NCI-H446 treated with DMSO at 0.1 percent for 48 hours (cell line): ENCODE measurements at regions not wholly inside any gene's neighbourhood (a gene's known extent, or its start where the extent isn't known, plus 50 kb on each side); places are given as distances from the start of the nearest gene placed in this dataset.
"Not testable (repeated sequence)": the region's sequence is repeated elsewhere in the genome, so short reads cannot be mapped to it uniquely, and the experiment has no call there.

Source experiments
- DNase-seq: peaks from one replicate; lab custom pipeline; 2025; lab: John Stamatoyannopoulos, UW

GRCh38 chr16:64356267-64356666 lies 765.6 kb downstream of the CDH11 start:
- no peak for DNase-seq

DNA sequence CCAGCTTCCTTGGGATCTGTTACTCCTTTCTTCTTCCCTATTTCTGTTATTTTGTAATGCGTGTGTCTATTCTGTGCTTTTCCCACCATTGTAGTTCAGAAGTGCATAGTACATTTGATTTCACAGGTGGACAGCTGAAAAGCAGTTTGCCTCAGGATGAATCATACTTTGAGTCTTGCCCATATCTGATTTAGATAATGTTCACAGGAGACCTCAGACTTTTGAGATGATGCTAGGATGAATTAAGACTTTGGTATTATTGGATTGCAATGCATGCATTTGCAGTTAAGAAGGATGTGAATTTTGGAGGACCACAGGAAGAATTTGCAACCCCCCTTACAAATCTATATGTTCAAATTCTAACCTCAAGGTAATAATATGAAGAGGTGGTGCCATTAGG lies 769.6 kb downstream of the CDH11 start:
- no peak for DNase-seq

DNA sequence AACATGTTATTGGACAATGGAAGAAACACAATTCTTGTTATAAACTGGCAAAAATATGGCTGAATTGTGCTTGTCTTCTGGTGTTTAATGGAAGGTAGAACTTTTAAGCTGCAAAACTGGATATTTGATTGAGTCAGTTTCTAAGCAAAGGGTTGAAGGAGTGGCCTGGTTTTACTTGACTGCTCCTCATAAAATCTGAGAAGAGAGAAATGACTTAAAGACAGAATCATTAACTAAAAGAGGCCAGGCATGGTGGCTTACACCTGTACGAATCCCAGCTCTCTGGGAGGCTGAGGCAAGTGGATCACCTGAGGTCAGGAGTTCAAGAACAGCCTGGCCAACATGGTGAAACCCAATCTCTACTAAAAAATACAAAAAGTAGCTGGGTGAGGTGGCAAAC lies 770.7 kb downstream of the CDH11 start:
- no peak for DNase-seq

GRCh38 chr16:64346080-64346479 lies 775.8 kb downstream of the CDH11 start:
- DNase-seq = no peak

GRCh38 chr16:64345142-64345541 lies 776.7 kb downstream of the CDH11 start:
- DNase-seq = no peak

DNA sequence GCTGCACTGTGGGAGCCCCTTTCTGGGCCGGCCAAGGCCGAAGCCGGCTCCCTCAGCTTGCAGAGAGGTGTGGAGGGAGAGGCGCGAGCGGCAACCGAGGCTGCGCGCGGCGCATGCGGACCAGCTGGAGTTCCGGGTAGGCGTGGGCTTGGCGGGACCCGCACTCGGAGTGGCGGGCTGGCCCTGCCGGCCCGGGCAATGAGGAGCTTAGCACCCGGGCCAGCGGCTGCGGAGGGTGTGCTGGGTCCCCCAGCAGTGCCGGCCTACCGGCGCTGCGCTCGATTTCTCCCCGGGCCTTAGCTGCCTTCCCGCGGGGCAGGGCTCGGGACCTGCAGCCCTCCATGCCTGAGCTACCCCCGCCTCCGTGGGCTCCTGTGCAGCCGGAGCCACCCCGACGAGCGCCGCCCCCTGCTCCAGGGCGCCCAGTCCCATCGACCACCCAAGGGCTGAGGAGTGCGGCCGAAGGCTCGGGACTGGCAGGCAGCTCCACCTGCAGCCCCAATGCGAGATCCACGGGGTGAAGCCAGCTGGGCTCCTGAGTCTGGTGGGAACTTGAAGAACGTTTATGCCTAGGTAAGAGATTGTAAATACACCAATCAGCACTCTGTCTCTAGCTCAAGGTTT lies 777.9 kb downstream of the CDH11 start:
- DNase-seq = not testable (repeated sequence)

DNA sequence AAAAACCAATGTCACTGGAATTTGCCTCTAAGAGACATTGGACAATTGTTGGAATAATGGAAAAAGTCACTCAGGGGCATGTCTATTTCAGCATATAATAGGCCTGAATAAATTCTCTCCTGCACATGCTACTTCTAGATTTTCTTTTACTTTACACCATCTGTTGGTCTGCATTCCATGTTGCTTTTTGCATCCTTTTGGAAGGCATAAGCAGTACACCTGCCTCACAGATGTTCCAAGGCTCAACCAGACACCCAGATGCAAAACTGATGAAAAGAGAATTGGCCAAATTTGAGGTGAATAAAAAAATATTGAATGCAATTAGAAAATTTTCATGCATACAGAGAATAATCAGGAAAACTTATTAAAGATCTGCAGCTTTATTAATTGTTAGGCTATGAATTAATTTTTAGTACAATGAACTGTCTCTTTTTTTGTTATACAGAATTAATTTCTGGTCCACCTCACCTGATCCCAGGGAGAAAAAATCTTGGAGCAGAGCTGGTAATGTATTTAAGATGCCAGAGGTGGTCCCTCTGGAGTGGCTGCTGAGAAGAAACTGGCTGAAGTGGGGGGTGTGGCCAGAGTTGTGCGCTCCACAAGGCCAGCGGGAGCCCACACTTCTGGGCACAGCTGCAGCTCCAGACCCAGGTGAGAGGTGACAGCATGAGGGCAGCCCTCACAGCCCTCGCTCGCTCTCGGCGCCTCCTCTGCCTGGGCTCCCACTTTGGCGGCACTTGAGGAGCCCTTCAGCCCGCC lies 778.6 kb downstream of the CDH11 start:
- DNase-seq = no peak

- DNase-seq = not testable (repeated sequence)
Observed at GRCh38 chr16:64341336-64341735, 780.5 kb downstream of the CDH11 start.

DNA sequence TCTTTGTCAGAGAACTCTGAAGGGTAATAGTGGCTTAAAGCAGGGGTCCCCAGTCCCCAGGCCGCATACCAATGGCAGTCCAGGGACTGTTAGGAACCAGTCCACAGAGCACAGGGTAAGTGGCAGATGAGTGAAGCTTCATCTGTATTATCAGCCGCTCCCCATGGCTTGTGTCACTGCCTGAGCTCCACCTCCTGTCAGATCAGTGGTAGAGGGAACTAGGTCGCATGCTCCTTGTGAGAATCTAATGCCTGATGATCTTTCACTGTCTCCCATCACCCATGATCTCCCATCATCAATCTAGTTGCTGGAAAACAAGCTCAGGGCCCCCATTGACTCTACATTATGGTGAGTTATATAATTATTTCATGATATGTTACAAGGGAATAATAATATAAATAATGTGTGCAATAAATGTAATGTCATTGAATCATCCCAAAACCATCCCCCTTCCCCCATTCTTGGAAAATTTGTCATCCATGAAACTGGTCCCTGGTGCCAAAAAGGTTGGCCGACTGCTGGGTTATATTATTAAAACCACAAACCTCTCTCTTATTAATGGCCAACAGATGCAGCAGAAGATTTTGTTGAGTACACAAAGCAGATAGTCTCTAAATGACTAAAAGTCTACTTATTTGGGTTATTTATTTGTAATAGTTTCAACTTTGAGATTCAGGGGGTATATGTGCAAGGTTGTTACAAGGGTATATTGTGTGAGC lies 782.7 kb downstream of the CDH11 start:
- DNase-seq = no peak

DNA sequence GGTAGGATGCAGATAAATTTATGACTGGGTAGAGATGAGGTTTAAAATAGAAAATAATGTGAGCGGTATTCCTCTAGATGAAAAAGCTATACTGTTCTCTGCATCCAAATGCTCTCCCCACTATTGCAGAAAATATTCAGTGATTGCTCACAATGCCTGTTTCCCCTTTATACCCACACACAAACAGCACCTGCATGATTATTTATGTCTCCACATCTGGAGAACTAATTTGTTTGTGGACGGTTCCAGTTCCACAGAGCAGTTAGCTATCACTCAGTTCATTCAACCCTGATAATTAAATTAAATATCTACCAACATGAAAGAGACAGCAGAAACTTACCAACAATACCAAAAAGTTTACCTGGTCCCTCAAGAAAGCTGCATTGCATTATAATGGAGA lies 800.0 kb downstream of the CDH11 start:
- DNase-seq = no peak

GRCh38 chr16:64321066-64321465 lies 800.8 kb downstream of the CDH11 start:
- DNase-seq = no peak

DNA sequence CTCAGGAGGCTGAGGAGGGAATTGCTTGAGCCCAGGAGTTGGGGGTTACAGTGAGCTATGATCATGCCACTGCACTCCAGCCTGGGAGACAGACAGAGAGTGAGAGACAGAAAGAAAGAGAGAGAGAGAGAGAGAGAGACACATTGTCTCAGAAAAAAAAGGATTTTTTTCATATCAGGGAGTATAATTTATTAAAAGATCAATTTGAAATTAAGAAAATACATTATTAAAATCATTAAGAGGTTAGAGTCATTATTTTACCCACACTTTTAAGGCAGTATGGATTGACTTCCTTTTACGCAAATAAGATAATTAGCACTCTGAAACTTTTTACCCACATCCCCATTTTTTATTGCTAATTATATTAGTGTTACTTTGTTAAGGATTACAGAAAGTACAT lies 804.3 kb downstream of the CDH11 start:
- DNase-seq = no peak

DNA sequence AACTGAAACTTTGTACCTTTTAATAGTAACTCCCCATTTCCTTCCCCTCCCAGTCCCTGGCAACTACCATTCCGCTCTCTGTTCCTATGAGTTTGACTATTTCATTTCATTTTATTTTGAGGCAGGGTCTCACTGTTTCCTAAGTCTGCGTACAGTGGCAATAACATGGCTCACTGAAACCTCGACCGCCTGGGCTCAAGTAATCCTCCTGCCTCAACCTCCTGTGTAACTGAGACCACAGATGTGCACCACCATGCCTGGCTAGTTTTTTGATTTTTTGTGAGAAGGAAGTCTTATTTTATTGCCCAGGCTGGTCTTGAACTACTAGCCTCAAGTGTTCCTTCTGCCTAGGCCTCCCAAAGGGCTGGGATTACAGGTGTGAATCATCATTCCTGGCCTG lies 808.1 kb downstream of the CDH11 start:
- DNase-seq = no peak

DNA sequence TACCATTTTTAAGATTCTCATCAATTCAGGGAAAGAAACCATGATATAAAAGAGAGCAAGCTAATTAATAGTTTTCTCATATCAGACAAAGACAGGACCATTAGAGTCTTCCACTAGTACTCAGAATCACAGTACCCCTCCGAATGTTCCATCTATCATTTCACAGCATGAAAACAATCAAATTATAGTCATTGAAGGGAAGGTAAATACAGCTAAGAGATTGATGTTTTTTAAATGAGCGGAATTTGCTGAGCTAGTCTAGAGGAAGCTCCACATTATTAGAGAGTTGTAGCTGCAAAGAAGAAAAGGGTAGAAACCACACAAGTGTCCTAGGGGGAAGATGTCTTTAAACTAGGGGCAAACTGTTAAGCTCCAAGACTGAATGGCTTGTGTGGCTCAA lies 808.9 kb downstream of the CDH11 start:
- no peak for DNase-seq

- no peak for DNase-seq
Observed at GRCh38 chr16:64312292-64312691, 809.6 kb downstream of the CDH11 start.

DNA sequence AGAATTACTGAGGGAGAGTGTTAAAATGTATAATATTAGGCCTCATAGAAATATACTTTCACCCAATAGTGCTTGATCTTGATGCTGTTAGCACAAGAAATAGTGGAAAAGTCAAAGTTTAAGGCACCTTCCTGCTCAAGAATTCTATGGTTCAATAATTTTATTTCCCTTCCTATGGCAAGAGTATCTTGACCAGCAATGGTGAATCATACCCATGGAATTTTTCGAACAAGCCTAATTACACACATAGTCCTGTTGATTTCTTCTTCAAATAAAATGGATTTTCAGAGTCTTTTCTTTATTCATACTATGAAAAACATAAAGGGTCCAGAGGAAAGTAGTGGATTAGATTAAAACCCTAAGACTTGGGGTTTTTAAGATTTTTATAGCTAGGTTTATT lies 810.6 kb downstream of the CDH11 start:
- no peak for DNase-seq

GRCh38 chr16:64309398-64310110 lies 812.3 kb downstream of the CDH11 start:
- DNase-seq = no peak

GRCh38 chr16:64308721-64309120 lies 813.1 kb downstream of the CDH11 start:
- no peak for DNase-seq

- no peak for DNase-seq
Observed at GRCh38 chr16:64307431-64307830, 814.4 kb downstream of the CDH11 start.

DNA sequence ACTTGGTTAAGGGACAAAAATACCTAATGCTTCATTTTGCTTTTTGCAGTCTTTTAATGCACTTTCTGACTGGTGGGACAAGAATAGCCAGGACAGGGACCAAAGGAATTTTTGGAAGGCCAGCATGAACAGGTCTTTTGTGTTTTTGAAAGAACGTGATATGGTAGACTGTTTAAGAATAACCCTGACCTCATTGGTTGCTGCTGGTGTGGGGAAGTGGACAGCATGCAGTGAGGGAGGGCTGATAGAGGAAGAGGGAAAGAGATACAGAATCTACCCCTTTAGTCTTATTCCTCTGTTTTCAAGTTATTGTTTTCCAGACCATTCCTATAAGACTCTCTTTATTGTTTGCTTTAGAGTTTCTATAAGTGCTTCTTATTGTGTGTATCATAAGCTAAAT lies 816.2 kb downstream of the CDH11 start:
- no peak for DNase-seq

DNA sequence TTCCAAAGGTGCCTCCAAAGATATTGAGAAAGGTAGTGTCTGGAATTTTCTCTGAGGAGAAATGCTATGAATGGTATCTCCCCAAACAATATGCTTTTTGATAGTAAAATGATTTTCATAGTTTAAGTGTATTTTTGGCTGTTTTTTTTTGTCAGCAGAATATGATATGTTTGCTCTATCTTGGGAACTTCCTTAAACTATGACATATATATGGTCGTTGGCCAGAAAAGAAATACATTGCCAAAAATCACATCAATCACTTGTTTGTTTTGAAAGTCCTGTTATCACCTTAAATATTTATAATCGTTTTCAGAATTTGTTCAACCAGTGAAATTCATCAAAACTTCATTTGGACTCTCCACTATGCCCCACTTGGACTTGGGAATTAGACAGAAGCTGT lies 816.9 kb downstream of the CDH11 start:
- no peak for DNase-seq

DNA sequence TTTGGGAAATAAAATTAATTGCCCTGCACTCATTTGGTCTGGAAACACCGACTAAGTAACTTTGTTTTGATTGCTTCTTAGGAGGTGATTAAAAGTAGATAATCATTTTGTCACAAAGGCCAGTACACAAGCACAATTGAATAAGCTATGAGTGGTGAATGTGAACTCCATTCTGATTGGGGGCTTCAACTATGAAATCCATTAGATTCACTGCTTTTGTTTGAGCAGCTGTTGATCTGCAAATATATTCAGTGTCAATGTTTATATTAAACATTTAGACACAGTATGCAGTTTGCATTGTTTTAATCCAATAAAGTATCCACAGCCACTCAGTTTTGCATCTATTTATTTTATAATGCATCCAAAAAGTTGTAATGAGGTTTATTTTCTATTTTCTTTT lies 817.5 kb downstream of the CDH11 start:
- no peak for DNase-seq
